ENCODE measurements at regions not wholly inside any gene's neighbourhood (a gene's known extent, or its start where the extent isn't known, plus 50 kb on each side); places are given as distances from the start of the nearest gene placed in this dataset.

DNA sequence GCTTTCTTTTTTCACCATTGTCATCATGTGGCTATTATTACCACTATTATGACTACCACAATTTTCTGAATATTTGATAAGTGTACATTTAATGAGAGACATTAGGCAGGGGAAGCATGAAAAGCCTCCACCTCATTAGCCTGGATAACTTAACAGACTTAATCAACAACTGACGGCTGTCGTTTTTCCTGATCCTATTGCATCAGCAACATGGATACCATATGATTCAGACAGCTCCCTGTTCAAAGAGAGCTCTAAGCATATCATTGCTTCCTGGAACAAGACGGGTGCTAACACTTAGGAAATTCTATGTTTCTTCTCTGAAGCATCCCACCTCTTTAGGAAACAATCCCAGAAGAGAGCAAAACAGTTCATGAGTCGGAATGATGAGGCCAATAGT lies 765.2 kb downstream of the NOVA1 start:
- TF ChIP-seq, protein P1, sequence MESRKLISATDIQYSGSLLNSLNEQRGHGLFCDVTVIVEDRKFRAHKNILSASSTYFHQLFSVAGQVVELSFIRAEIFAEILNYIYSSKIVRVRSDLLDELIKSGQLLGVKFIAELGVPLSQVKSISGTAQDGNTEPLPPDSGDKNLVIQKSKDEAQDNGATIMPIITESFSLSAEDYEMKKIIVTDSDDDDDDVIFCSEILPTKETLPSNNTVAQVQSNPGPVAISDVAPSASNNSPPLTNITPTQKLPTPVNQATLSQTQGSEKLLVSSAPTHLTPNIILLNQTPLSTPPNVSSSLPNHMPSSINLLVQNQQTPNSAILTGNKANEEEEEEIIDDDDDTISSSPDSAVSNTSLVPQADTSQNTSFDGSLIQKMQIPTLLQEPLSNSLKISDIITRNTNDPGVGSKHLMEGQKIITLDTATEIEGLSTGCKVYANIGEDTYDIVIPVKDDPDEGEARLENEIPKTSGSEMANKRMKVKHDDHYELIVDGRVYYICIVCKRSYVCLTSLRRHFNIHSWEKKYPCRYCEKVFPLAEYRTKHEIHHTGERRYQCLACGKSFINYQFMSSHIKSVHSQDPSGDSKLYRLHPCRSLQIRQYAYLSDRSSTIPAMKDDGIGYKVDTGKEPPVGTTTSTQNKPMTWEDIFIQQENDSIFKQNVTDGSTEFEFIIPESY (IDR thresholded peaks at IDR 0.05; ENCODE audit: extremely low read depth, insufficient replicate concordance, low read length): no peak
- no peak for TF ChIP-seq POLR2AphosphoS5 (IDR thresholded peaks at IDR 0.05; ENCODE audit: low read depth, low read length)
- TF ChIP-seq, protein P2, sequence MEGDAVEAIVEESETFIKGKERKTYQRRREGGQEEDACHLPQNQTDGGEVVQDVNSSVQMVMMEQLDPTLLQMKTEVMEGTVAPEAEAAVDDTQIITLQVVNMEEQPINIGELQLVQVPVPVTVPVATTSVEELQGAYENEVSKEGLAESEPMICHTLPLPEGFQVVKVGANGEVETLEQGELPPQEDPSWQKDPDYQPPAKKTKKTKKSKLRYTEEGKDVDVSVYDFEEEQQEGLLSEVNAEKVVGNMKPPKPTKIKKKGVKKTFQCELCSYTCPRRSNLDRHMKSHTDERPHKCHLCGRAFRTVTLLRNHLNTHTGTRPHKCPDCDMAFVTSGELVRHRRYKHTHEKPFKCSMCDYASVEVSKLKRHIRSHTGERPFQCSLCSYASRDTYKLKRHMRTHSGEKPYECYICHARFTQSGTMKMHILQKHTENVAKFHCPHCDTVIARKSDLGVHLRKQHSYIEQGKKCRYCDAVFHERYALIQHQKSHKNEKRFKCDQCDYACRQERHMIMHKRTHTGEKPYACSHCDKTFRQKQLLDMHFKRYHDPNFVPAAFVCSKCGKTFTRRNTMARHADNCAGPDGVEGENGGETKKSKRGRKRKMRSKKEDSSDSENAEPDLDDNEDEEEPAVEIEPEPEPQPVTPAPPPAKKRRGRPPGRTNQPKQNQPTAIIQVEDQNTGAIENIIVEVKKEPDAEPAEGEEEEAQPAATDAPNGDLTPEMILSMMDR (IDR thresholded peaks at IDR 0.05 in 2 of 3, conservative IDR thresholded peaks at IDR 0.05 in 1 of 3; ENCODE audit: borderline replicate concordance in 1 of 3, insufficient read depth in 1 of 3, low read depth in 2 of 3, low read length in 2 of 3): no peak
- TF ChIP-seq RAD21 (IDR thresholded peaks at IDR 0.05; ENCODE audit: low read depth): no peak
- no peak for TF ChIP-seq SP1 (IDR thresholded peaks at IDR 0.05; ENCODE audit: low read depth)
- TF ChIP-seq, protein P3, sequence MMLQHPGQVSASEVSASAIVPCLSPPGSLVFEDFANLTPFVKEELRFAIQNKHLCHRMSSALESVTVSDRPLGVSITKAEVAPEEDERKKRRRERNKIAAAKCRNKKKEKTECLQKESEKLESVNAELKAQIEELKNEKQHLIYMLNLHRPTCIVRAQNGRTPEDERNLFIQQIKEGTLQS (IDR thresholded peaks at IDR 0.05): no peak
- TF ChIP-seq CBX3 (IDR thresholded peaks at IDR 0.05; ENCODE audit: low read depth): no peak
- TF ChIP-seq TCF7L2 (IDR thresholded peaks at IDR 0.05; ENCODE audit: borderline replicate concordance, extremely low read depth, insufficient read depth, insufficient read length): no peak
- TF ChIP-seq EGR1 (IDR thresholded peaks at IDR 0.05; ENCODE audit: low read depth): no peak
- TF ChIP-seq ZFX (IDR thresholded peaks at IDR 0.05): no peak
- no peak for TF ChIP-seq ZNF274 (IDR thresholded peaks at IDR 0.05; ENCODE audit: low read depth, low read length)
- no peak for TF ChIP-seq POLR2A (IDR thresholded peaks at IDR 0.05; ENCODE audit: borderline replicate concordance, extremely low read depth, insufficient read depth, insufficient read length)
- no peak for TF ChIP-seq ELF1 (IDR thresholded peaks at IDR 0.05; ENCODE audit: borderline replicate concordance, low read depth)
- no peak for TF ChIP-seq CEBPB (IDR thresholded peaks at IDR 0.05; ENCODE audit: low read depth)
- TF ChIP-seq, protein P4, sequence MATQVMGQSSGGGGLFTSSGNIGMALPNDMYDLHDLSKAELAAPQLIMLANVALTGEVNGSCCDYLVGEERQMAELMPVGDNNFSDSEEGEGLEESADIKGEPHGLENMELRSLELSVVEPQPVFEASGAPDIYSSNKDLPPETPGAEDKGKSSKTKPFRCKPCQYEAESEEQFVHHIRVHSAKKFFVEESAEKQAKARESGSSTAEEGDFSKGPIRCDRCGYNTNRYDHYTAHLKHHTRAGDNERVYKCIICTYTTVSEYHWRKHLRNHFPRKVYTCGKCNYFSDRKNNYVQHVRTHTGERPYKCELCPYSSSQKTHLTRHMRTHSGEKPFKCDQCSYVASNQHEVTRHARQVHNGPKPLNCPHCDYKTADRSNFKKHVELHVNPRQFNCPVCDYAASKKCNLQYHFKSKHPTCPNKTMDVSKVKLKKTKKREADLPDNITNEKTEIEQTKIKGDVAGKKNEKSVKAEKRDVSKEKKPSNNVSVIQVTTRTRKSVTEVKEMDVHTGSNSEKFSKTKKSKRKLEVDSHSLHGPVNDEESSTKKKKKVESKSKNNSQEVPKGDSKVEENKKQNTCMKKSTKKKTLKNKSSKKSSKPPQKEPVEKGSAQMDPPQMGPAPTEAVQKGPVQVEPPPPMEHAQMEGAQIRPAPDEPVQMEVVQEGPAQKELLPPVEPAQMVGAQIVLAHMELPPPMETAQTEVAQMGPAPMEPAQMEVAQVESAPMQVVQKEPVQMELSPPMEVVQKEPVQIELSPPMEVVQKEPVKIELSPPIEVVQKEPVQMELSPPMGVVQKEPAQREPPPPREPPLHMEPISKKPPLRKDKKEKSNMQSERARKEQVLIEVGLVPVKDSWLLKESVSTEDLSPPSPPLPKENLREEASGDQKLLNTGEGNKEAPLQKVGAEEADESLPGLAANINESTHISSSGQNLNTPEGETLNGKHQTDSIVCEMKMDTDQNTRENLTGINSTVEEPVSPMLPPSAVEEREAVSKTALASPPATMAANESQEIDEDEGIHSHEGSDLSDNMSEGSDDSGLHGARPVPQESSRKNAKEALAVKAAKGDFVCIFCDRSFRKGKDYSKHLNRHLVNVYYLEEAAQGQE (IDR thresholded peaks at IDR 0.05; ENCODE audit: low read depth): no peak
- TF ChIP-seq JUND (IDR thresholded peaks at IDR 0.05): no peak
- TF ChIP-seq, protein P5, sequence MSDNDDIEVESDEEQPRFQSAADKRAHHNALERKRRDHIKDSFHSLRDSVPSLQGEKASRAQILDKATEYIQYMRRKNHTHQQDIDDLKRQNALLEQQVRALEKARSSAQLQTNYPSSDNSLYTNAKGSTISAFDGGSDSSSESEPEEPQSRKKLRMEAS (IDR thresholded peaks at IDR 0.05): no peak
- TF ChIP-seq EZH2phosphoT487 (IDR thresholded peaks at IDR 0.05; ENCODE audit: borderline replicate concordance): no peak
- no peak for TF ChIP-seq FOSL1 (IDR thresholded peaks at IDR 0.05; ENCODE audit: low read depth)
- no peak for TF ChIP-seq EZH2 (IDR thresholded peaks at IDR 0.05)
- no peak overlapping the region for H3K4me2 ChIP-seq (ENCODE audit: low read length)
- BruUV-seq (replicated peaks): no TSS peak
- H4K20me1 ChIP-seq (ENCODE audit: insufficient read depth): no peaks in the 10 kb centered on the region
- H3K36me3 ChIP-seq (ENCODE audit: control insufficient read depth in 1 of 2, insufficient read depth in 2 of 2, low read length in 2 of 2): no peaks in the 10 kb centered on the region
- POLR2A ChIA-PET: no interaction called here
- H3K27me3 ChIP-seq (ENCODE audit: insufficient read depth, low read length): no peaks in the 10 kb centered on the region
- H3K9ac ChIP-seq (ENCODE audit: low read length): no peak overlapping the region
- CTCF ChIA-PET: no interaction called here
- no peak for DNase-seq (ENCODE audit: low read depth, low spot score)
- H2AFZ ChIP-seq (ENCODE audit: low read depth, low read length, poor library complexity, severe bottlenecking): no peak overlapping the region
- no peaks in the 10 kb centered on the region for H3K79me2 ChIP-seq (ENCODE audit: insufficient read depth, low read length)
- intact Hi-C loops (cut with micrococcal nuclease): no loop called here
- RAD21 ChIA-PET (ENCODE audit: low non-redundant PET in 1 of 2, low total read pairs in 2 of 2, uncharacterized antibody in 2 of 2, unreplicated experiment in 2 of 2): no interaction called here
- no peak overlapping the region for H3K4me3 ChIP-seq (replicated peaks in 1 of 2; ENCODE audit: low read depth in 1 of 2, low read length in 2 of 2)
- H3K4me1 ChIP-seq (ENCODE audit: control insufficient read depth in 1 of 2, insufficient read depth in 2 of 2, low read length in 2 of 2): no peaks in the 10 kb centered on the region
- no peak for ATAC-seq
- no peaks in the 10 kb centered on the region for H3K9me2 ChIP-seq (ENCODE audit: insufficient read depth)
- peaks cover 6 to 34% of the 10 kb centered on the region in 2 experiments; a peak in 2 of 4 replicates for H3K9me3 ChIP-seq (ENCODE audit: control insufficient read depth in 1 of 2, insufficient read depth in 1 of 2, low read depth in 1 of 2, low read length in 2 of 2)
- no peak overlapping the region for H3K27ac ChIP-seq (ENCODE audit: low read depth, low read length)

All from HCT116 (cell line).